Mesenchymal stem cell (in vitro differentiated cells and primary cell): ENCODE measurements at regions not wholly inside any gene's neighbourhood (a gene's known extent, or its start where the extent isn't known, plus 50 kb on each side); places are given as distances from the start of the nearest gene placed in this dataset.

ENCODE experiments used
- DNase-seq: peaks from one replicate; pipeline ENCODE4 v3.0.0-alpha.2; 2013
- H2AFZ ChIP-seq: one replicate; pipeline ENCODE4 v1.6.1; 2013; ENCODE audit warnings: low read depth, mild to moderate bottlenecking, control low read depth, inconsistent platforms, low read length, moderate library complexity
- H2AK5ac ChIP-seq: 2 replicates; pipeline ENCODE4 v1.6.1; 2013; ENCODE audit warnings: low read length, moderate library complexity, mild to moderate bottlenecking, inconsistent platforms; ENCODE audit not compliant: severe bottlenecking
- H2BK120ac ChIP-seq: one replicate; pipeline ENCODE4 v1.6.1; 2013; ENCODE audit warnings: low read depth, mild to moderate bottlenecking, inconsistent platforms, low read length, moderate library complexity
- H2BK12ac ChIP-seq, 2 experiments: one replicate each; pipeline ENCODE4 v1.6.1; 2013; ENCODE audit warnings: inconsistent platforms in 2 of 2, low read length in 2 of 2, mild to moderate bottlenecking in 2 of 2, moderate library complexity in 2 of 2, control low read depth in 1 of 2
- H2BK15ac ChIP-seq: one replicate; pipeline ENCODE4 v1.6.1; 2013; ENCODE audit warnings: mild to moderate bottlenecking, low read depth, inconsistent platforms; ENCODE audit not compliant: poor library complexity, severe bottlenecking
- H2BK5ac ChIP-seq: 2 replicates; pipeline ENCODE4 v1.6.1; 2013; ENCODE audit warnings: low read depth, mild to moderate bottlenecking, low read length, control low read depth, inconsistent platforms; ENCODE audit not compliant: poor library complexity, severe bottlenecking
- H3K14ac ChIP-seq, 2 experiments: one replicate each; pipeline ENCODE4 v1.6.1; 2013; ENCODE audit warnings: inconsistent platforms in 2 of 2, low read length in 2 of 2, control low read depth in 1 of 2, mild to moderate bottlenecking in 1 of 2, moderate library complexity in 1 of 2
- H3K18ac ChIP-seq, 2 experiments: one replicate each; pipeline ENCODE4 v1.6.1; 2013; ENCODE audit warnings: inconsistent platforms in 2 of 2, low read length in 2 of 2, control low read depth in 1 of 2, low read depth in 1 of 2, mild to moderate bottlenecking in 1 of 2
- H3K23ac ChIP-seq, 2 experiments: one replicate each; pipeline ENCODE4 v1.6.1; 2013; ENCODE audit warnings: inconsistent platforms in 2 of 2, low read length in 2 of 2, mild to moderate bottlenecking in 2 of 2, moderate library complexity in 2 of 2, control low read depth in 1 of 2
- H3K27ac ChIP-seq: 2 replicates; pipeline ENCODE4 v1.5.1; 2013; ENCODE audit warnings: mild to moderate bottlenecking, moderate library complexity, low read length, control low read depth, inconsistent platforms; ENCODE audit not compliant: poor library complexity, severe bottlenecking
- H3K27me3 ChIP-seq, 2 experiments: 2 replicates each; pipeline versions ENCODE4 v1.6.1 to v1.7.0; 2013; ENCODE audit warnings: low read length in 2 of 2, mild to moderate bottlenecking in 2 of 2, moderate library complexity in 2 of 2, control low read depth in 1 of 2, inconsistent platforms in 1 of 2; ENCODE audit not compliant: control insufficient read depth in 1 of 2, insufficient read depth in 1 of 2
- H3K36me3 ChIP-seq, 2 experiments: 2 replicates each; pipeline versions ENCODE4 v1.6.1 to v1.7.0; 2013; ENCODE audit warnings: low read length in 2 of 2, control low read depth in 1 of 2, inconsistent platforms in 1 of 2, low read depth in 1 of 2, mild to moderate bottlenecking in 1 of 2; ENCODE audit not compliant: insufficient read depth in 2 of 2, control insufficient read depth in 1 of 2
- H3K4ac ChIP-seq, 2 experiments: one replicate each; pipeline ENCODE4 v1.6.1; 2013; ENCODE audit warnings: inconsistent platforms in 2 of 2, low read length in 2 of 2, mild to moderate bottlenecking in 2 of 2, moderate library complexity in 2 of 2, control low read depth in 1 of 2, low read depth in 1 of 2
- H3K4me1 ChIP-seq: 2 replicates; pipeline ENCODE4 v1.6.1; 2013; ENCODE audit warnings: low read depth, low read length, control low read depth; ENCODE audit not compliant: control insufficient read depth, insufficient read depth
- H3K4me2 ChIP-seq: 2 replicates; pipeline ENCODE4 v1.6.1; 2013; ENCODE audit warnings: low read length, mild to moderate bottlenecking, inconsistent platforms; ENCODE audit not compliant: poor library complexity, severe bottlenecking
- H3K4me3 ChIP-seq, 2 experiments: 2 replicates each; pipeline versions ENCODE4 v1.5.1 to v1.7.0; 2013; ENCODE audit warnings: low read length in 2 of 2, mild to moderate bottlenecking in 2 of 2, control low read depth in 1 of 2, low read depth in 1 of 2; ENCODE audit not compliant: insufficient read depth in 1 of 2
- H3K79me1 ChIP-seq: replicated peaks from 2 replicates; pipeline ENCODE4 v1.6.1; 2013; ENCODE audit warnings: mild to moderate bottlenecking, control low read depth, low read length, inconsistent platforms; ENCODE audit not compliant: poor library complexity, severe bottlenecking
- H3K9ac ChIP-seq: 2 replicates; pipeline ENCODE4 v1.7.0; 2013; ENCODE audit warnings: mild to moderate bottlenecking, low read length, moderate library complexity
- H3K9me3 ChIP-seq: 2 replicates; pipeline ENCODE4 v1.7.0; 2013; ENCODE audit warnings: mild to moderate bottlenecking, low read length; ENCODE audit not compliant: control insufficient read depth
- H4K8ac ChIP-seq: one replicate; pipeline ENCODE4 v1.6.1; 2013; ENCODE audit warnings: inconsistent platforms, mild to moderate bottlenecking, low read length, moderate library complexity
- H4K91ac ChIP-seq: one replicate; pipeline ENCODE4 v1.6.1; 2013; ENCODE audit warnings: mild to moderate bottlenecking, low read length, inconsistent platforms
- WGBS: methylation state at CpG from one replicate; pipeline ENCODE4 v1.1.7; 2013; ENCODE audit warnings: mixed read lengths; 5-methylcytosine and 5-hydroxymethylcytosine counted together

GRCh38 chr11:134791102-134791501, 379.1 kb upstream of the B3GAT1 start:
- H3K36me3 ChIP-seq, result no peaks in the 10 kb centered on the region
- no peak overlapping the region for H2BK120ac ChIP-seq
- H2BK15ac ChIP-seq, result no peak overlapping the region
- no peaks in the 10 kb centered on the region for H3K79me1 ChIP-seq
- no peaks in the 10 kb centered on the region for H3K4me1 ChIP-seq
- DNase-seq, result no peak
- H3K9ac ChIP-seq, result no peak overlapping the region
- H4K8ac ChIP-seq, result no peak overlapping the region
- no peak overlapping the region for H3K18ac ChIP-seq
- H3K4me2 ChIP-seq, result no peak overlapping the region
- H3K14ac ChIP-seq, result no peak overlapping the region
- H2AK5ac ChIP-seq, result no peak overlapping the region
- H3K4me3 ChIP-seq, result no peak overlapping the region
- H3K9me3 ChIP-seq, result no peaks in the 10 kb centered on the region
- 40% methylated on average over 2 of the region's 2 CpGs for WGBS
- no peak overlapping the region for H2BK5ac ChIP-seq
- H2AFZ ChIP-seq, result no peak overlapping the region
- no peak overlapping the region for H3K4ac ChIP-seq
- H3K23ac ChIP-seq, result no peak overlapping the region
- no peak overlapping the region for H2BK12ac ChIP-seq
- H4K91ac ChIP-seq, result no peak overlapping the region
- peaks cover 0 to 3% of the 10 kb centered on the region in 2 experiments for H3K27me3 ChIP-seq
- H3K27ac ChIP-seq, result no peak overlapping the region

GRCh38 chr11:134789104-134789503, 377.1 kb upstream of the B3GAT1 start:
- no peak overlapping the region for H3K4ac ChIP-seq
- no peaks in the 10 kb centered on the region for H3K9me3 ChIP-seq
- no peak overlapping the region for H3K14ac ChIP-seq
- no peak overlapping the region for H2BK5ac ChIP-seq
- no peaks in the 10 kb centered on the region for H3K79me1 ChIP-seq
- no peak overlapping the region for H3K18ac ChIP-seq
- no peak overlapping the region for H2BK15ac ChIP-seq
- no peak overlapping the region for H3K27ac ChIP-seq
- no peak overlapping the region for H2BK12ac ChIP-seq
- no peak for DNase-seq
- H3K4me1 ChIP-seq, result no peaks in the 10 kb centered on the region
- no peak overlapping the region for H3K23ac ChIP-seq
- H2AK5ac ChIP-seq, result no peak overlapping the region
- H3K4me3 ChIP-seq, result no peak overlapping the region
- H3K36me3 ChIP-seq, result no peaks in the 10 kb centered on the region
- no peak overlapping the region for H3K9ac ChIP-seq
- peaks cover 0 to 3% of the 10 kb centered on the region in 2 experiments for H3K27me3 ChIP-seq
- H4K91ac ChIP-seq, result no peak overlapping the region
- H3K4me2 ChIP-seq, result no peak overlapping the region
- no peak overlapping the region for H2BK120ac ChIP-seq
- no peak overlapping the region for H4K8ac ChIP-seq
- no peak overlapping the region for H2AFZ ChIP-seq
- 77% methylated on average over 9 of the region's 10 CpGs for WGBS

GRCh38 chr11:134786636-134787035, 374.6 kb upstream of the B3GAT1 start:
- Histone ChIP-seq H3K4me3 (no peak overlapping the region), H4K8ac (no peak overlapping the region), H2BK120ac (no peak overlapping the region), H3K9me3 (no peaks in the 10 kb centered on the region), H3K79me1 (no peaks in the 10 kb centered on the region), H3K18ac (no peak overlapping the region), H3K36me3 (no peaks in the 10 kb centered on the region), H3K27me3 (no peaks in the 10 kb centered on the region), H3K4me2 (no peak overlapping the region), H3K4ac (no peak overlapping the region), H2BK5ac (no peak overlapping the region), H2BK12ac (no peak overlapping the region), H3K23ac (no peak overlapping the region), H2AFZ (no peak overlapping the region), H2AK5ac (no peak overlapping the region), H3K9ac (no peak overlapping the region), H2BK15ac (no peak overlapping the region), H3K27ac (no peak overlapping the region), H3K4me1 (no peaks in the 10 kb centered on the region), H4K91ac (no peak overlapping the region), H3K14ac (no peak overlapping the region)
- no peak for DNase-seq
- 84% methylated on average over 5 of the region's 6 CpGs for WGBS

- no peak overlapping the region for H3K23ac ChIP-seq
- H2BK12ac ChIP-seq, result no peak overlapping the region
- H4K91ac ChIP-seq, result no peak overlapping the region
- H3K4ac ChIP-seq, result no peak overlapping the region
- H3K9me3 ChIP-seq, result no peaks in the 10 kb centered on the region
- no peak overlapping the region for H2AK5ac ChIP-seq
- no peaks in the 10 kb centered on the region for H3K79me1 ChIP-seq
- H3K4me1 ChIP-seq, result no peaks in the 10 kb centered on the region
- no peak overlapping the region for H3K27ac ChIP-seq
- H3K9ac ChIP-seq, result no peak overlapping the region
- no peak overlapping the region for H2BK15ac ChIP-seq
- DNase-seq, result no peak
- no peak overlapping the region for H2AFZ ChIP-seq
- no peak overlapping the region for H3K4me3 ChIP-seq
- no peak overlapping the region for H3K18ac ChIP-seq
- no peak overlapping the region for H2BK120ac ChIP-seq
- no peak overlapping the region for H3K4me2 ChIP-seq
- no peak overlapping the region for H2BK5ac ChIP-seq
- H3K27me3 ChIP-seq, result no peaks in the 10 kb centered on the region
- no peaks in the 10 kb centered on the region for H3K36me3 ChIP-seq
- WGBS, result 83% methylated on average over 14 of the region's 14 CpGs
- H4K8ac ChIP-seq, result no peak overlapping the region
- no peak overlapping the region for H3K14ac ChIP-seq
Measured at GRCh38 chr11:134785660-134786284, 373.7 kb upstream of the B3GAT1 start.
